HepG2 (cell line): ENCODE measurements at regions not wholly inside any gene's neighbourhood (a gene's known extent, or its start where the extent isn't known, plus 50 kb on each side); places are given as distances from the start of the nearest gene placed in this dataset.
A peak's percentile ranks its signal among the peaks of the same experiment; 100 is the strongest.

Source experiments
- EEA1 ChIP-seq: sonication (generic); formaldehyde crosslinking; IDR thresholded peaks from 2 replicates; pipeline ENCODE4 v1.5.1; 2020; ENCODE audit warnings: mild to moderate bottlenecking, missing genetic modification reagents, borderline replicate concordance
- HNRNPK ChIP-seq: fragments of 200-400 bp; formaldehyde crosslinking; IDR thresholded peaks from 2 replicates; pipeline ENCODE4 v1.6.1; 2018; ENCODE audit warnings: low read length, low read depth, moderate library complexity, mild to moderate bottlenecking; ENCODE audit not compliant: poor library complexity, severe bottlenecking
- NAIF1 ChIP-seq: sonication (generic); formaldehyde crosslinking; IDR thresholded peaks from 2 replicates; pipeline ENCODE4 v1.5.0; 2020; ENCODE audit warnings: mild to moderate bottlenecking, missing genetic modification reagents, borderline replicate concordance
- ZBTB1 ChIP-seq: sonication (generic); formaldehyde crosslinking; IDR thresholded peaks from 2 replicates; pipeline ENCODE4 v1.4.0; 2020; ENCODE audit warnings: missing genetic modification reagents, borderline replicate concordance
- ZNF253 ChIP-seq: sonication (generic); formaldehyde crosslinking; IDR thresholded peaks from 2 replicates; pipeline ENCODE4 v1.8.0; 2022; ENCODE audit warnings: mild to moderate bottlenecking, missing genetic modification reagents, borderline replicate concordance
- ZNF761 ChIP-seq: sonication (generic); formaldehyde crosslinking; conservative IDR thresholded peaks from 2 replicates; pipeline ENCODE4 v1.4.0; 2020; ENCODE audit warnings: mild to moderate bottlenecking, missing genetic modification reagents
- TF ChIP-seq, protein P1 (sequence below): sonication (generic); formaldehyde crosslinking; IDR thresholded peaks from 2 replicates; pipeline ENCODE4 v1.4.0; 2020; ENCODE audit warnings: missing genetic modification reagents
- TF ChIP-seq, protein P2 (sequence below): sonication (generic); formaldehyde crosslinking; IDR thresholded peaks from 2 replicates; pipeline ENCODE4 v1.5.0; 2020; ENCODE audit warnings: mild to moderate bottlenecking, missing genetic modification reagents, moderate library complexity

DNA sequence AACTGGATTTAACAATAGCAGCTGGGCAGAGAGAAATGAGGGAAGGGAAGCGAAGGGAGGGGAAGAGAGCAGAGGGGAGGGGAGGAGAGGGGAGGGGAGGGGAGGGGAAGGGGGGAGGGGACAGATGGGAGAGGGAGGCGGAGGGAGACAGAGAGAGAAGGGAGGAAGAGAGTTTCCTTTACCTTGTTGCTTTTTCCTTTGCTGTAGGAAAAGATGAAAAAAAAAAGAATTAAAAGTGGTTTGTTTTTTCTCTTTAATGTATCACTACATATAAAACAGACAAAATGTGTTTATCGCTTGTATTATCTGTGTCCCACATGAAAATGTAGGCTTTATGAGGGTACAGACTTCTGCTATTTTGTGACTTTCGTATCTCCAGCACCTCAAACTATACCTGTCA lies 190.4 kb upstream of the KYNU start:
- TF ChIP-seq, protein P1, sequence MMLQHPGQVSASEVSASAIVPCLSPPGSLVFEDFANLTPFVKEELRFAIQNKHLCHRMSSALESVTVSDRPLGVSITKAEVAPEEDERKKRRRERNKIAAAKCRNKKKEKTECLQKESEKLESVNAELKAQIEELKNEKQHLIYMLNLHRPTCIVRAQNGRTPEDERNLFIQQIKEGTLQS (CRISPR knock-in tag) = no peak
- TF ChIP-seq EEA1 (no peak), ZNF761 (CRISPR knock-in tag) (no peak), ZBTB1 (CRISPR knock-in tag) (no peak), ZNF253 (no peak), HNRNPK (peak; percentile 96), NAIF1 (CRISPR knock-in tag) (no peak)
- TF ChIP-seq, protein P2, sequence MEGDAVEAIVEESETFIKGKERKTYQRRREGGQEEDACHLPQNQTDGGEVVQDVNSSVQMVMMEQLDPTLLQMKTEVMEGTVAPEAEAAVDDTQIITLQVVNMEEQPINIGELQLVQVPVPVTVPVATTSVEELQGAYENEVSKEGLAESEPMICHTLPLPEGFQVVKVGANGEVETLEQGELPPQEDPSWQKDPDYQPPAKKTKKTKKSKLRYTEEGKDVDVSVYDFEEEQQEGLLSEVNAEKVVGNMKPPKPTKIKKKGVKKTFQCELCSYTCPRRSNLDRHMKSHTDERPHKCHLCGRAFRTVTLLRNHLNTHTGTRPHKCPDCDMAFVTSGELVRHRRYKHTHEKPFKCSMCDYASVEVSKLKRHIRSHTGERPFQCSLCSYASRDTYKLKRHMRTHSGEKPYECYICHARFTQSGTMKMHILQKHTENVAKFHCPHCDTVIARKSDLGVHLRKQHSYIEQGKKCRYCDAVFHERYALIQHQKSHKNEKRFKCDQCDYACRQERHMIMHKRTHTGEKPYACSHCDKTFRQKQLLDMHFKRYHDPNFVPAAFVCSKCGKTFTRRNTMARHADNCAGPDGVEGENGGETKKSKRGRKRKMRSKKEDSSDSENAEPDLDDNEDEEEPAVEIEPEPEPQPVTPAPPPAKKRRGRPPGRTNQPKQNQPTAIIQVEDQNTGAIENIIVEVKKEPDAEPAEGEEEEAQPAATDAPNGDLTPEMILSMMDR = no peak
